Kidney epithelial cell (primary cell): ENCODE measurements at regions not wholly inside any gene's neighbourhood (a gene's known extent, or its start where the extent isn't known, plus 50 kb on each side); places are given as distances from the start of the nearest gene placed in this dataset.

Experiments used
- DNase-seq: peaks from one replicate; pipeline ENCODE4 v3.0.0-alpha.2; 2010; ENCODE audit warnings: low read depth
- H3K27me3 ChIP-seq: 2 replicates; pipeline ENCODE4 v1.6.0; 2011; ENCODE audit warnings: low read length; ENCODE audit not compliant: control insufficient read depth, insufficient read depth
- H3K36me3 ChIP-seq: 2 replicates; pipeline ENCODE4 v1.5.1; 2011; ENCODE audit warnings: low read length; ENCODE audit not compliant: control insufficient read depth, insufficient read depth
- H3K4me3 ChIP-seq: 2 replicates; pipeline ENCODE4 v1.5.1; 2011; ENCODE audit warnings: low read depth, mild to moderate bottlenecking, control low read depth, low read length
- TF ChIP-seq, protein P1 (sequence below): IDR thresholded peaks from 2 replicates; pipeline ENCODE4 v1.5.1; 2011; ENCODE audit warnings: mild to moderate bottlenecking, moderate library complexity, low read length, control low read depth, inconsistent platforms; ENCODE audit not compliant: insufficient read depth, poor library complexity, severe bottlenecking

GRCh38 chrX:137363559-137363958 lies 202.4 kb upstream of the ZIC3 start:
- no peaks in the 10 kb centered on the region for H3K27me3 ChIP-seq
- no peak for DNase-seq
- H3K4me3 ChIP-seq, result no peak overlapping the region
- no peaks in the 10 kb centered on the region for H3K36me3 ChIP-seq
- TF ChIP-seq, protein P1, sequence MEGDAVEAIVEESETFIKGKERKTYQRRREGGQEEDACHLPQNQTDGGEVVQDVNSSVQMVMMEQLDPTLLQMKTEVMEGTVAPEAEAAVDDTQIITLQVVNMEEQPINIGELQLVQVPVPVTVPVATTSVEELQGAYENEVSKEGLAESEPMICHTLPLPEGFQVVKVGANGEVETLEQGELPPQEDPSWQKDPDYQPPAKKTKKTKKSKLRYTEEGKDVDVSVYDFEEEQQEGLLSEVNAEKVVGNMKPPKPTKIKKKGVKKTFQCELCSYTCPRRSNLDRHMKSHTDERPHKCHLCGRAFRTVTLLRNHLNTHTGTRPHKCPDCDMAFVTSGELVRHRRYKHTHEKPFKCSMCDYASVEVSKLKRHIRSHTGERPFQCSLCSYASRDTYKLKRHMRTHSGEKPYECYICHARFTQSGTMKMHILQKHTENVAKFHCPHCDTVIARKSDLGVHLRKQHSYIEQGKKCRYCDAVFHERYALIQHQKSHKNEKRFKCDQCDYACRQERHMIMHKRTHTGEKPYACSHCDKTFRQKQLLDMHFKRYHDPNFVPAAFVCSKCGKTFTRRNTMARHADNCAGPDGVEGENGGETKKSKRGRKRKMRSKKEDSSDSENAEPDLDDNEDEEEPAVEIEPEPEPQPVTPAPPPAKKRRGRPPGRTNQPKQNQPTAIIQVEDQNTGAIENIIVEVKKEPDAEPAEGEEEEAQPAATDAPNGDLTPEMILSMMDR, result no peak

DNA sequence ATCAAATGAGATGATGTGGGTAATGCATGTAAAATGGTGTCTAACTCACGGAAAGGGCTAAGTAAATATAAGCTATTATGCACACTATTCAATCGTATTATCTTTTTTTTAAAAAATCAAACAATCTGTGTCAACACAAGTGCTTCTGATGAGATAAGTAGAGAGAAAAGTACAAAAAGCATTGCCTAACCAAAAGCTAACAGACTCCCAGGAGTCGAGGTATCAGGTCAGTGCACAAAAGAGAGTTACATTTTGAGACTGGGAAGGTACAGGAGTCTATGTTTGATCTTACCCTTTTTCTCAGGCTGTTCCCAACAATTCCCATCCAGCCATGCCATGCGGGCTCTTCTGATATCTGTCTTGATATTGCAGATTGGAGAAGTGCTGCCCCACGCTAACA lies 203.3 kb upstream of the ZIC3 start:
- no peaks in the 10 kb centered on the region for H3K36me3 ChIP-seq
- H3K4me3 ChIP-seq, result no peak overlapping the region
- DNase-seq, result no peak
- H3K27me3 ChIP-seq, result no peaks in the 10 kb centered on the region
- TF ChIP-seq, protein P1, result no peak

GRCh38 chrX:137354851-137355250 lies 211.1 kb upstream of the ZIC3 start:
- Histone ChIP-seq H3K27me3 (no peaks in the 10 kb centered on the region), H3K36me3 (no peaks in the 10 kb centered on the region), H3K4me3 (no peak overlapping the region)
- TF ChIP-seq, protein P1, result no peak
- DNase-seq, result no peak

DNA sequence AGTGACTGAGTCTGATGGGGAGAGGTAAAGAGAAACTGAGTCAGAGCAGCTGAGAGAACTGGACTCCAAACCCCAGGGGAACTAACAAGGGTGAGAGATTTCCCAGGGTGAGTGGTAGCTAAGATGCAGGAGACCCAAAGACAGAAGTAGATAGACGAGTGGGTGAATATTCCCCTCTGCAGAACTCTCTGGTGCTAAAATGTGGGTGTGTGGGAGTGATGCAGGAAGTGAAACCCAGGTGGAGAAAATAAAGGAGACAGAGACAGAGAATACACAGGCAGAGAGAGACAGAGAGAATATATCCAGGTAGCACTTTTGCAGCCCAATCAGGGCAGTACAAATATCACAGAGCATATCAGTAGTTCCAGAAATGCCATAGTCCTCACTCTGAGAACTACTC lies 212.5 kb upstream of the ZIC3 start:
- Histone ChIP-seq H3K36me3 (no peaks in the 10 kb centered on the region), H3K27me3 (no peaks in the 10 kb centered on the region), H3K4me3 (no peak overlapping the region)
- TF ChIP-seq, protein P1, result no peak
- no peak for DNase-seq

DNA sequence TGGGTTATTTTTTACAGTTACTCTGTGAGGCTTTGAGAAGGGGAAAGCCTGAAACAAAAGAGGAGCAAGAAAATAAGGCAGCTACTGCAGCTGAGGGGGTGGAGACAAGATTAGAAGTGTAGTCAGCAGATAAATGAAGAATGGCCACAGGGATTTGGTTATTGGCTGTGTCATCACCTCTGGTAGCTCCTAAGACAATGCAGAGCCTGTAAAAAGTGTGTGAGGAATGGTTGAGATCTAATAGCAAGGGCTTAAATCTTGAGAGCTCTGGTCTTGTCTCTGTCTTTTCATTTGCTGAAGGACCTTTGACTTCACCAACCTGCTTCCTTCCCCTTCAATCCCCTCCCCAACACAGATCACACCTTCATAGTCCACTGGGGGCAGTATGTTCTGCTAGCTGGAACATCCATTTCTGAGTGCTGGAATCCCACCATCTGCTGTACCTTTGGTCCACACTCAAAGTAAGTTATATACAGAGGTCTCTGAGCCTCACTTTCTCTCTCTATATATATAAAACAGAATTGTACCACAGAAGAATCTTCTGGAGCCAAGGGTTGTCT lies 213.7 kb upstream of the ZIC3 start:
- DNase-seq, result no peak
- Histone ChIP-seq H3K27me3 (no peaks in the 10 kb centered on the region), H3K4me3 (no peak overlapping the region), H3K36me3 (no peaks in the 10 kb centered on the region)
- TF ChIP-seq, protein P1, result no peak

- Histone ChIP-seq H3K27me3 (no peaks in the 10 kb centered on the region), H3K4me3 (no peak overlapping the region), H3K36me3 (no peaks in the 10 kb centered on the region)
- no peak for DNase-seq
- TF ChIP-seq, protein P1, result no peak
These were observed 223.0 kb upstream of the ZIC3 start for GRCh38 chrX:137342969-137343368.
